Right lobe of liver (tissue), 6 donors: ENCODE measurements at regions not wholly inside any gene's neighbourhood (a gene's known extent, or its start where the extent isn't known, plus 50 kb on each side); places are given as distances from the start of the nearest gene placed in this dataset.

Experiments used
- ATAC-seq, 4 donors: fragments of 200-7000 bp; cut with Tn5 transposase; one replicate each; pipeline ENCODE4 v1.9.1; 2020; ENCODE audit warnings: mild to moderate bottlenecking in 4 of 4, moderate library complexity in 4 of 4
- DNase-seq, 3 donors: peaks; one replicate each; pipeline ENCODE4 v3.0.0-alpha.2; 2020
- H3K27ac ChIP-seq, 3 donors: fragments of 200-600 bp; one replicate each; pipeline ENCODE4 v1.8.0; 2022
- H3K27me3 ChIP-seq, 2 donors: fragments of 200-600 bp; one replicate each; pipeline ENCODE4 v1.8.0; 2022
- H3K36me3 ChIP-seq, 4 donors: fragments of 200-600 bp; sonication (generic) in 1 of 4; one replicate each; pipeline versions ENCODE4 v1.5.1 to v1.8.0; 2017 to 2022; ENCODE audit warnings: control low read depth in 1 of 4
- H3K4me1 ChIP-seq, 4 donors: fragments of 200-600 bp; sonication (generic) in 1 of 4; one replicate each; pipeline versions ENCODE4 v1.5.1 to v1.8.0; 2017 to 2022; ENCODE audit warnings: control low read depth in 1 of 4
- H3K4me3 ChIP-seq, 3 donors: fragments of 200-600 bp; one replicate each; pipeline ENCODE4 v1.8.0; 2022
- H3K9me3 ChIP-seq, 4 donors: fragments of 200-600 bp; sonication (generic) in 1 of 4; one replicate each; pipeline versions ENCODE4 v1.5.1 to v1.8.0; 2017 to 2022; ENCODE audit warnings: control low read depth in 1 of 4
- CTCF ChIP-seq, 4 donors: fragments of 200-600 bp in 3 of 4; fragments of 450-650 bp in 1 of 4; IDR thresholded peaks; one replicate each; pipeline versions ENCODE4 v1.5.1 to v1.8.0; 2016 to 2022; ENCODE audit warnings: antibody characterized with exemption in 4 of 4, mild to moderate bottlenecking in 2 of 4
- POLR2A ChIP-seq: fragments of 450-650 bp; IDR thresholded peaks from one replicate; pipeline ENCODE4 v1.6.1; 2017; ENCODE audit warnings: antibody characterized with exemption, mild to moderate bottlenecking
- WGBS: methylation state at CpG from one replicate; pipeline ENCODE4 v1.1.6; 2018; ENCODE audit warnings: low coverage, low lambda C conversion rate; ENCODE audit not compliant: insufficient coverage; ENCODE audit errors: missing lambda C conversion rate; 5-methylcytosine and 5-hydroxymethylcytosine counted together
- intact Hi-C, 2 donors: fragments of 100-400 bp; cut with DNase I; formaldehyde crosslinking; loops; one replicate each; pipeline versions ENCODE4 v1.11.2 to v1.14.1; 2022
- donor health status: DM: no; HTN: yes; CAD: no.
- donor health status: DM: no; HTN: no; CAD: no.
- donor health status: DM: no; HTN: no; CAD: no.
- donor health status: DM: no; HTN: yes; CAD: no.
- donor health status: DM: no; HTN: yes; CAD: no.

GRCh38 chr5:129392681-129393080, 67.4 kb upstream of the ADAMTS19 start:
- intact Hi-C loops: no loop called here
- Histone ChIP-seq H3K4me3 (no peak overlapping the region), H3K9me3 (no peaks in the 10 kb centered on the region), H3K36me3 (no peaks in the 10 kb centered on the region), H3K27me3 (no peaks in the 10 kb centered on the region), H3K27ac (no peak overlapping the region), H3K4me1 (no peaks in the 10 kb centered on the region)
- no peak for ATAC-seq
- DNase-seq: no peak
- TF ChIP-seq CTCF (IDR thresholded peaks at IDR 0.05): no peak
- TF ChIP-seq POLR2A: no peak
- 69% methylated on average over 6 of the region's 6 CpGs for WGBS

- Histone ChIP-seq H3K27ac (no peak overlapping the region), H3K4me1 (no peaks in the 10 kb centered on the region), H3K36me3 (no peaks in the 10 kb centered on the region), H3K27me3 (no peaks in the 10 kb centered on the region), H3K9me3 (no peaks in the 10 kb centered on the region), H3K4me3 (no peak overlapping the region)
- DNase-seq (no peak), ATAC-seq (no peak)
- intact Hi-C loops: no loop called here
- TF ChIP-seq POLR2A: no peak
- no peak for TF ChIP-seq CTCF (IDR thresholded peaks at IDR 0.05)
- 88% methylated on average over 5 of the region's 5 CpGs for WGBS
Observed at GRCh38 chr5:129395247-129395646, 64.9 kb upstream of the ADAMTS19 start.

- no peak for DNase-seq
- WGBS: 64% methylated on average over 1 of the region's 1 CpG
- Histone ChIP-seq H3K4me1 (no peaks in the 10 kb centered on the region), H3K27ac (no peak overlapping the region), H3K27me3 (no peaks in the 10 kb centered on the region), H3K4me3 (no peak overlapping the region), H3K9me3 (no peaks in the 10 kb centered on the region), H3K36me3 (no peaks in the 10 kb centered on the region)
- ATAC-seq: no peak
- intact Hi-C loops: no loop called here
- no peak for TF ChIP-seq POLR2A
- TF ChIP-seq CTCF (IDR thresholded peaks at IDR 0.05): no peak
Observed at GRCh38 chr5:129398026-129398678, 61.9 kb upstream of the ADAMTS19 start.

- no peak for ATAC-seq
- WGBS: 53% methylated on average over 2 of the region's 2 CpGs
Observed at GRCh38 chr5:129399069-129399468, 61.0 kb upstream of the ADAMTS19 start.

More at GRCh38 chr5:129399069-129399468, 61.0 kb upstream of the ADAMTS19 start:
- Histone ChIP-seq H3K27me3 (no peaks in the 10 kb centered on the region), H3K4me1 (no peaks in the 10 kb centered on the region), H3K27ac (no peak overlapping the region), H3K9me3 (no peaks in the 10 kb centered on the region), H3K36me3 (no peaks in the 10 kb centered on the region), H3K4me3 (no peak overlapping the region)
- TF ChIP-seq CTCF (IDR thresholded peaks at IDR 0.05): no peak
- TF ChIP-seq POLR2A: no peak
- intact Hi-C loops: no loop called here
- no peak for DNase-seq
